Fibroblast of lung (primary cell): ENCODE measurements at regions not wholly inside any gene's neighbourhood (a gene's known extent, or its start where the extent isn't known, plus 50 kb on each side); places are given as distances from the start of the nearest gene placed in this dataset.

Source experiments
- EZH2 ChIP-seq: IDR thresholded peaks from 2 replicates; pipeline ENCODE4 v1.5.1; 2012; ENCODE audit warnings: low read length, control low read depth, mild to moderate bottlenecking; ENCODE audit errors: missing control alignments
- TF ChIP-seq, protein P1 (sequence below), 2 donors: IDR thresholded peaks in 1 of 2; conservative IDR thresholded peaks in 1 of 2; 1 replicate in 1 of 2; 2 replicates in 1 of 2; pipeline ENCODE4 v1.5.1; 2011 to 2012; ENCODE audit warnings: low read length in 2 of 2, control low read depth in 1 of 2, inconsistent platforms in 1 of 2, low read depth in 1 of 2, mild to moderate bottlenecking in 1 of 2

- no peak for TF ChIP-seq EZH2
- TF ChIP-seq, protein P1, sequence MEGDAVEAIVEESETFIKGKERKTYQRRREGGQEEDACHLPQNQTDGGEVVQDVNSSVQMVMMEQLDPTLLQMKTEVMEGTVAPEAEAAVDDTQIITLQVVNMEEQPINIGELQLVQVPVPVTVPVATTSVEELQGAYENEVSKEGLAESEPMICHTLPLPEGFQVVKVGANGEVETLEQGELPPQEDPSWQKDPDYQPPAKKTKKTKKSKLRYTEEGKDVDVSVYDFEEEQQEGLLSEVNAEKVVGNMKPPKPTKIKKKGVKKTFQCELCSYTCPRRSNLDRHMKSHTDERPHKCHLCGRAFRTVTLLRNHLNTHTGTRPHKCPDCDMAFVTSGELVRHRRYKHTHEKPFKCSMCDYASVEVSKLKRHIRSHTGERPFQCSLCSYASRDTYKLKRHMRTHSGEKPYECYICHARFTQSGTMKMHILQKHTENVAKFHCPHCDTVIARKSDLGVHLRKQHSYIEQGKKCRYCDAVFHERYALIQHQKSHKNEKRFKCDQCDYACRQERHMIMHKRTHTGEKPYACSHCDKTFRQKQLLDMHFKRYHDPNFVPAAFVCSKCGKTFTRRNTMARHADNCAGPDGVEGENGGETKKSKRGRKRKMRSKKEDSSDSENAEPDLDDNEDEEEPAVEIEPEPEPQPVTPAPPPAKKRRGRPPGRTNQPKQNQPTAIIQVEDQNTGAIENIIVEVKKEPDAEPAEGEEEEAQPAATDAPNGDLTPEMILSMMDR (conservative IDR thresholded peaks at IDR 0.05 in 1 of 2, IDR thresholded peaks at IDR 0.05 in 1 of 2; ENCODE audit: low read depth in 1 of 2, low read length in 2 of 2): no peak
Observed at GRCh38 chr11:45017329-45017728, 66.6 kb upstream of the TP53I11 start.
